Panc1 (cell line): ENCODE measurements at regions not wholly inside any gene's neighbourhood (a gene's known extent, or its start where the extent isn't known, plus 50 kb on each side); places are given as distances from the start of the nearest gene placed in this dataset.

ENCODE experiments used
- ATAC-seq: fragments of 200-7000 bp; cut with Tn5 transposase; 2 replicates; pipeline ENCODE4 v1.9.1; 2020; ENCODE audit warnings: mild to moderate bottlenecking, moderate library complexity
- BruUV-seq: library from RNA; stranded (reverse); fragments of 400-500 nt; replicated peaks from 2 replicates; lab custom pipeline; 2021; lab: Mats Ljungman, UMichigan
- CTCF ChIA-PET: fragments of 300-600 bp; sonication (Branson Sonifier 250); formaldehyde crosslinking; loops from one replicate; lab custom pipeline; 2022; ENCODE audit warnings: antibody characterized with exemption; lab: Charles Lee
- POLR2A ChIA-PET: fragments of 300-600 bp; sonication (Branson Sonifier 250); formaldehyde crosslinking; loops from one replicate; lab custom pipeline; 2022; ENCODE audit warnings: antibody characterized with exemption; lab: Charles Lee
- DNase-seq: peaks from one replicate; pipeline ENCODE4 v3.0.0-alpha.2; 2010; ENCODE audit warnings: low read depth, low spot score
- H3K27ac ChIP-seq: 2 replicates; pipeline ENCODE4 v1.5.1; 2011; ENCODE audit warnings: mild to moderate bottlenecking, low read length, inconsistent platforms
- H3K27me3 ChIP-seq: fragments of 200-500 bp; sonication (Bioruptor generic); 2 replicates; pipeline ENCODE4 v1.6.0; 2014; ENCODE audit warnings: low read length, inconsistent platforms; ENCODE audit not compliant: control insufficient read depth, insufficient read depth
- H3K36me3 ChIP-seq: fragments of 200-500 bp; sonication (Bioruptor generic); 2 replicates; pipeline ENCODE4 v1.5.1; 2014; ENCODE audit warnings: inconsistent platforms, mild to moderate bottlenecking, low read length, moderate library complexity; ENCODE audit not compliant: control insufficient read depth, insufficient read depth
- H3K4me1 ChIP-seq: 2 replicates; pipeline ENCODE4 v1.5.1; 2011; ENCODE audit warnings: inconsistent platforms, mild to moderate bottlenecking, low read length, moderate library complexity; ENCODE audit not compliant: control insufficient read depth, insufficient read depth
- H3K4me3 ChIP-seq, 2 experiments: 2 replicates each; pipeline ENCODE4 v1.5.1; 2011 to 2012; ENCODE audit warnings: low read depth in 2 of 2, low read length in 2 of 2, mild to moderate bottlenecking in 2 of 2, inconsistent platforms in 1 of 2, moderate library complexity in 1 of 2
- H3K9me3 ChIP-seq: fragments of 200-500 bp; sonication (Bioruptor generic); 2 replicates; pipeline ENCODE4 v1.5.1; 2014; ENCODE audit warnings: low read depth, mild to moderate bottlenecking, inconsistent platforms, low read length, moderate library complexity; ENCODE audit not compliant: control insufficient read depth, insufficient read depth
- CTCF ChIP-seq: fragments of 450-650 bp; IDR thresholded peaks from 2 replicates; pipeline ENCODE4 v1.5.1; 2017; ENCODE audit warnings: mild to moderate bottlenecking
- POLR2AphosphoS5 ChIP-seq: IDR thresholded peaks from 2 replicates; pipeline ENCODE4 v1.6.1; 2012; ENCODE audit warnings: mild to moderate bottlenecking, low read depth, low read length, moderate library complexity
- REST ChIP-seq, 2 experiments: IDR thresholded peaks; 2 replicates each; pipeline ENCODE4 v1.6.1; 2011 to 2012; ENCODE audit warnings: low read depth in 2 of 2, control low read depth in 1 of 2, low read length in 1 of 2, mild to moderate bottlenecking in 1 of 2, moderate library complexity in 1 of 2; ENCODE audit not compliant: insufficient read depth in 1 of 2
- SIN3A ChIP-seq: IDR thresholded peaks from 2 replicates; pipeline ENCODE4 v1.6.1; 2012; ENCODE audit warnings: low read depth, mild to moderate bottlenecking, low read length, moderate library complexity, borderline replicate concordance; ENCODE audit not compliant: insufficient read depth
- TCF7L2 ChIP-seq: IDR thresholded peaks from 2 replicates; pipeline ENCODE4 v1.6.1; 2011; ENCODE audit warnings: mild to moderate bottlenecking, low read depth, low read length, inconsistent platforms
- in situ Hi-C: cut with HindIII; loops from 2 replicates; pipeline ENCODE4 v1.10.0; 2016; ENCODE audit warnings: low sequenced_read_pairs, low pct_unique_long_range_greater_than_20kb
- intact Hi-C: fragments of 100-400 bp; cut with micrococcal nuclease; formaldehyde crosslinking; loops from one replicate; pipeline ENCODE4 v1.10.0; 2022; ENCODE audit not compliant: unreplicated experiment

- TF ChIP-seq POLR2AphosphoS5 (no peak), CTCF (no peak), TCF7L2 (no peak), REST (IDR thresholded peaks at IDR 0.05; ENCODE audit: insufficient read depth in 1 of 2, low read depth in 2 of 2, low read length in 1 of 2) (no peak), SIN3A (no peak)
- Histone ChIP-seq H3K4me3 (no peak overlapping the region), H3K36me3 (no peaks in the 10 kb centered on the region), H3K27ac (no peak overlapping the region), H3K27me3 (no peaks in the 10 kb centered on the region), H3K9me3 (no peaks in the 10 kb centered on the region), H3K4me1 (no peaks in the 10 kb centered on the region)
- POLR2A ChIA-PET, result no interaction called here
- in situ Hi-C loops (no loop called here), intact Hi-C loops (no loop called here)
- DNase-seq, result no peak
- CTCF ChIA-PET, result no interaction called here
- BruUV-seq, result no TSS peak
- peak; percentile 63 for ATAC-seq
Observed at GRCh38 chr18:38951633-38952032, 1386.0 kb upstream of the CELF4 start.

- ATAC-seq, result no peak
- ChIA-PET CTCF (no interaction called here), POLR2A (no interaction called here)
- H3K27ac ChIP-seq, result no peak overlapping the region
- no peak overlapping the region for H3K4me3 ChIP-seq
- TF ChIP-seq POLR2AphosphoS5 (no peak), CTCF (no peak), SIN3A (no peak), REST (IDR thresholded peaks at IDR 0.05; ENCODE audit: insufficient read depth in 1 of 2, low read depth in 2 of 2, low read length in 1 of 2) (no peak)
- DNase-seq, result no peak
- no peaks in the 10 kb centered on the region for H3K36me3 ChIP-seq
- intact Hi-C loops, result no loop called here
- in situ Hi-C loops, result no loop called here
- no TSS peak for BruUV-seq
- no peaks in the 10 kb centered on the region for H3K4me1 ChIP-seq
- H3K27me3 ChIP-seq, result no peaks in the 10 kb centered on the region
- no peaks in the 10 kb centered on the region for H3K9me3 ChIP-seq
Observed at GRCh38 chr18:38948436-38948835, 1382.8 kb upstream of the CELF4 start.
